B cell (primary cell): ENCODE measurements at regions not wholly inside any gene's neighbourhood (a gene's known extent, or its start where the extent isn't known, plus 50 kb on each side); places are given as distances from the start of the nearest gene placed in this dataset.

Source experiments
- ATAC-seq: fragments of 200-7000 bp; cut with Tn5 transposase; one replicate; pipeline ENCODE4 v1.10.0; 2021; ENCODE audit warnings: low read depth, mild to moderate bottlenecking, moderate number of reproducible peaks, moderate library complexity
- CTCF ChIA-PET: fragments of 350-600 bp; sonication (Branson Sonifier 250); formaldehyde crosslinking; loops from one replicate; lab custom pipeline; 2021; ENCODE audit warnings: antibody characterized with exemption, inconsistent platforms; lab: Charles Lee
- POLR2A ChIA-PET: fragments of 350-600 bp; sonication (Branson Sonifier 250); formaldehyde crosslinking; loops from one replicate; lab custom pipeline; 2021; ENCODE audit warnings: antibody characterized with exemption; lab: Charles Lee
- DNase-seq: peaks from one replicate; pipeline ENCODE4 v3.0.0; 2013
- H2AFZ ChIP-seq: 2 replicates; pipeline ENCODE4 v1.6.1; 2012; ENCODE audit warnings: mild to moderate bottlenecking, low read depth, low read length; ENCODE audit not compliant: insufficient read depth, poor library complexity, severe bottlenecking
- H3K27ac ChIP-seq, 2 donors: 1 replicate in 1 of 2; 2 replicates in 1 of 2; pipeline ENCODE4 v1.5.1; 2012 to 2013; ENCODE audit warnings: low read length in 2 of 2, mild to moderate bottlenecking in 2 of 2, moderate library complexity in 1 of 2
- H3K27me3 ChIP-seq, 4 experiments: fragments of 200-600 bp in 1 of 4; sonication (generic) in 1 of 4; replicated peaks in 1 of 4; 1 replicate in 2 of 4; 2 replicates in 2 of 4; pipeline versions ENCODE4 v1.6.1 to v1.7.0; 2013 to 2016; ENCODE audit warnings: low read length in 3 of 4, mild to moderate bottlenecking in 2 of 4, mixed read lengths in 1 of 4, moderate library complexity in 1 of 4; ENCODE audit not compliant: insufficient read depth in 4 of 4, control insufficient read depth in 3 of 4; ENCODE audit errors: control extremely low read depth in 1 of 4
- H3K36me3 ChIP-seq, 2 experiments: replicated peaks in 1 of 2; 1 replicate in 1 of 2; 2 replicates in 1 of 2; pipeline versions ENCODE4 v1.6.1 to v1.7.1; 2013; ENCODE audit warnings: low read length in 1 of 2; ENCODE audit not compliant: insufficient read depth in 2 of 2, control insufficient read depth in 1 of 2; ENCODE audit errors: control extremely low read depth in 1 of 2, extremely low read depth in 1 of 2
- H3K4me1 ChIP-seq, 2 donors: fragments of 200-600 bp in 1 of 2; sonication (generic) in 1 of 2; 1 replicate in 1 of 2; 2 replicates in 1 of 2; pipeline versions ENCODE4 v1.5.1 to v1.6.1; 2013 to 2017; ENCODE audit warnings: low read length in 2 of 2; ENCODE audit not compliant: control insufficient read depth in 2 of 2, insufficient read depth in 2 of 2
- H3K4me2 ChIP-seq: replicated peaks from 2 replicates; pipeline ENCODE3; 2012; ENCODE audit warnings: mild to moderate bottlenecking, low read depth, low read length; ENCODE audit not compliant: poor library complexity, severe bottlenecking
- H3K4me3 ChIP-seq, 5 experiments: fragments of 200-600 bp in 1 of 5; sonication (generic) in 1 of 5; 1 replicate in 3 of 5; 2 replicates in 2 of 5; pipeline versions ENCODE4 v1.5.1 to v1.7.0; 2011 to 2016; ENCODE audit warnings: low read length in 4 of 5, mild to moderate bottlenecking in 4 of 5, low read depth in 2 of 5, control low read depth in 1 of 5, moderate library complexity in 1 of 5; ENCODE audit not compliant: insufficient read depth in 1 of 5; ENCODE audit errors: control extremely low read depth in 1 of 5, extremely low read depth in 1 of 5
- H3K79me2 ChIP-seq: fragments of 200-600 bp; sonication (generic); one replicate; pipeline ENCODE4 v1.6.0; 2016; ENCODE audit warnings: low read length; ENCODE audit not compliant: control insufficient read depth, insufficient read depth
- H3K9ac ChIP-seq: fragments of 200-600 bp; sonication (generic); 2 replicates; pipeline ENCODE4 v1.6.1; 2017; ENCODE audit warnings: mild to moderate bottlenecking, low read length, moderate library complexity
- H3K9me3 ChIP-seq, 3 donors: one replicate each; pipeline versions ENCODE4 v1.6.1 to v1.7.1; 2013; ENCODE audit warnings: low read length in 2 of 3; ENCODE audit not compliant: control insufficient read depth in 2 of 3, insufficient read depth in 1 of 3; ENCODE audit errors: control extremely low read depth in 1 of 3
- H4K20me1 ChIP-seq: 2 replicates; pipeline ENCODE4 v1.6.0; 2012; ENCODE audit warnings: mild to moderate bottlenecking, low read length; ENCODE audit not compliant: insufficient read depth, control insufficient read depth, poor library complexity, severe bottlenecking
- H3K27ac Mint-ChIP-seq: one replicate; pipeline ENCODE4 v1.8.0; 2021; ENCODE audit warnings: mixed read lengths
- H3K27me3 Mint-ChIP-seq: one replicate; pipeline ENCODE4 v1.8.0; 2021; ENCODE audit warnings: mixed read lengths
- H3K4me1 Mint-ChIP-seq: one replicate; pipeline ENCODE4 v1.8.0; 2021; ENCODE audit warnings: mixed read lengths
- H3K4me3 Mint-ChIP-seq: one replicate; pipeline ENCODE4 v1.8.0; 2021; ENCODE audit warnings: mixed read lengths
- H3K9me3 Mint-ChIP-seq: one replicate; pipeline ENCODE4 v1.8.0; 2022; ENCODE audit warnings: mixed read lengths; ENCODE audit not compliant: insufficient read depth
- EZH2 ChIP-seq: IDR thresholded peaks from 2 replicates; pipeline ENCODE4 v1.6.1; 2012; ENCODE audit warnings: borderline replicate concordance, low read depth, mild to moderate bottlenecking, moderate library complexity, low read length; ENCODE audit not compliant: insufficient read depth, poor library complexity, severe bottlenecking
- WGBS: methylation state at CpG from one replicate; pipeline ENCODE4 v1.1.5; 2013; ENCODE audit warnings: missing lambda C conversion rate; ENCODE audit not compliant: insufficient coverage; 5-methylcytosine and 5-hydroxymethylcytosine counted together
- intact Hi-C: fragments of 100-400 bp; cut with micrococcal nuclease; formaldehyde crosslinking; loops from one replicate; pipeline ENCODE4 v1.10.0; 2022
- TF ChIP-seq, protein P1 (sequence below): fragments of 200-600 bp; IDR thresholded peaks from one replicate; pipeline ENCODE4 v1.8.0; 2022; ENCODE audit warnings: antibody characterized with exemption, mild to moderate bottlenecking

DNA sequence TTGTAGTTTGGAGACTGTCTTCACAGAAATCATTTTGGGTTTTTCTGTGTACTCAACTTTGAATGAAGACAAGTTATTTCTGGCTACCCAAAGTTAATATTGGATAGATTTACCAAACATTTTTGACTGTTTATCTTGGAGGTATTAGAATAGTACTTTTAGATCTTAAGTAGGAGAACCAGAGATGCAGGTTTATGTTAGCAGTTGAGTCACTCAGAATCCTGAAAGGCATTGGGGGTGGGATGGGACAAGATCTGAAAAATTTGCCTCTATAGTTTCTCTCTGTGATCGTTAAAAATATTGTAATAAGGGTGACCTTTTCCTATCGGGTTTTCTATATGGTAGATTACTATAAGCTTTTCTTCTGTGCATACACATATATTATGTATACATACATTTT, 112.3 kb downstream of the TTC6 start:
- Histone ChIP-seq H3K9me3 (no peaks in the 10 kb centered on the region), H3K9ac (no peak overlapping the region), H3K36me3 (no peaks in the 10 kb centered on the region), H4K20me1 (no peaks in the 10 kb centered on the region), H3K27ac (no peak overlapping the region), H3K4me2 (no peak overlapping the region), H3K4me3 (no peak overlapping the region), H3K79me2 (no peaks in the 10 kb centered on the region), H3K4me1 (no peaks in the 10 kb centered on the region), H3K27me3 (no peaks in the 10 kb centered on the region), H2AFZ (no peak overlapping the region)
- Mint-ChIP-seq H3K9me3 (no peaks in the 10 kb centered on the region), H3K4me1 (no peaks in the 10 kb centered on the region), H3K27ac (no peak overlapping the region), H3K27me3 (no peaks in the 10 kb centered on the region), H3K4me3 (no peak overlapping the region)
- ChIA-PET CTCF (no interaction called here), POLR2A (no interaction called here)
- ATAC-seq (no peak), DNase-seq (no peak)
- intact Hi-C loops = no loop called here
- no CpG with 5 or more reads among the region's 2 CpGs for WGBS
- TF ChIP-seq, protein P1, sequence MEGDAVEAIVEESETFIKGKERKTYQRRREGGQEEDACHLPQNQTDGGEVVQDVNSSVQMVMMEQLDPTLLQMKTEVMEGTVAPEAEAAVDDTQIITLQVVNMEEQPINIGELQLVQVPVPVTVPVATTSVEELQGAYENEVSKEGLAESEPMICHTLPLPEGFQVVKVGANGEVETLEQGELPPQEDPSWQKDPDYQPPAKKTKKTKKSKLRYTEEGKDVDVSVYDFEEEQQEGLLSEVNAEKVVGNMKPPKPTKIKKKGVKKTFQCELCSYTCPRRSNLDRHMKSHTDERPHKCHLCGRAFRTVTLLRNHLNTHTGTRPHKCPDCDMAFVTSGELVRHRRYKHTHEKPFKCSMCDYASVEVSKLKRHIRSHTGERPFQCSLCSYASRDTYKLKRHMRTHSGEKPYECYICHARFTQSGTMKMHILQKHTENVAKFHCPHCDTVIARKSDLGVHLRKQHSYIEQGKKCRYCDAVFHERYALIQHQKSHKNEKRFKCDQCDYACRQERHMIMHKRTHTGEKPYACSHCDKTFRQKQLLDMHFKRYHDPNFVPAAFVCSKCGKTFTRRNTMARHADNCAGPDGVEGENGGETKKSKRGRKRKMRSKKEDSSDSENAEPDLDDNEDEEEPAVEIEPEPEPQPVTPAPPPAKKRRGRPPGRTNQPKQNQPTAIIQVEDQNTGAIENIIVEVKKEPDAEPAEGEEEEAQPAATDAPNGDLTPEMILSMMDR = no peak
- no peak for TF ChIP-seq EZH2

DNA sequence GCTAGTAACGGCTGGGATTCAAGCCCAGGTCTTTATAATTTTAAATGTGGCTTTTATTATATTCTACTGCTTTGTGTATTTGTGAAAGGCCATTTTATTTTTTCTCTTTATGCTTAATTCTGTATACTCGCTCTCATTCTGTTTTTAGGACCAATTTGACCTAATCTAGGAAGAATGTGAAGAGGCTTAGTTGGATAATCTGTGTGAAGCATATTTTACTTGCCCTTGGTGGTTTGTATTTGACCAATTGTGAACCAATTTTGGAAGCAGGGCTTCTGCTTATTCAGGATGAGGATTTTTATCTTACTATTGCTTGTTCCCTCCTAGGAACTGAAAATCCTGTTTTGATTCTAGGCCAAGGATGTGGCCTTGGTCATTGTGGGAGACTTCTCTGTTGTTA, 113.1 kb downstream of the TTC6 start:
- no peak overlapping the region for H3K4me2 ChIP-seq
- no peaks in the 10 kb centered on the region for H3K27me3 ChIP-seq
- no peaks in the 10 kb centered on the region for H3K36me3 ChIP-seq
- DNase-seq (no peak), ATAC-seq (no peak)
- H3K79me2 ChIP-seq = no peaks in the 10 kb centered on the region
- no peak overlapping the region for H3K9ac ChIP-seq
- CTCF ChIA-PET = no interaction called here
- Mint-ChIP-seq H3K4me1 (no peaks in the 10 kb centered on the region), H3K4me3 (no peak overlapping the region), H3K27ac (no peak overlapping the region), H3K27me3 (no peaks in the 10 kb centered on the region), H3K9me3 (no peaks in the 10 kb centered on the region)
- no peaks in the 10 kb centered on the region for H4K20me1 ChIP-seq
- TF ChIP-seq EZH2 = no peak
- TF ChIP-seq, protein P1 = no peak
- intact Hi-C loops = no loop called here
- H3K27ac ChIP-seq = no peak overlapping the region
- no peak overlapping the region for H3K4me3 ChIP-seq
- WGBS = no CpG with 5 or more reads among the region's 2 CpGs
- H2AFZ ChIP-seq = no peak overlapping the region
- POLR2A ChIA-PET = no interaction called here
- H3K4me1 ChIP-seq = no peaks in the 10 kb centered on the region
- H3K9me3 ChIP-seq = no peaks in the 10 kb centered on the region
